ENCODE measurements at regions not wholly inside any gene's neighbourhood (a gene's known extent, or its start where the extent isn't known, plus 50 kb on each side); places are given as distances from the start of the nearest gene placed in this dataset.

DNA sequence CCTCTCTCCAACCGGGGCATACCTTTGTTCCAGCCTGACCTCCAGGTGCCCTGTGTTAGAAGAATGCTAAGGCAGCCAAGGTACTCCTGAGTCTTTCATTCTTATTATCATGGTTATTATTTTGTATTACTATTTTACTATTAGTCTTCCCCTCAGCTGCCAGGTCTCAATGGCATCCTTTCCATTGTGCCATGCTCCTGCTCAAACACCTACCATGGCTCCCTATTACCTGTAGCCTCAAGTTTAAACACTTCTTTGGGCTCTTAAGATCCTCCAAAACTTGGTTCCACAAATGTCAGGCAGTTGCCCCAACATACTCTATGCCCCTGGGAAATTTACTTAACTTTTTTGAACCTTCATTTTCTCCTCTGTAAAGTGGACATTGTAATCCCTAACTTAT is 130.4 kb downstream of the CHST1 start:
- TF ChIP-seq, protein P1, sequence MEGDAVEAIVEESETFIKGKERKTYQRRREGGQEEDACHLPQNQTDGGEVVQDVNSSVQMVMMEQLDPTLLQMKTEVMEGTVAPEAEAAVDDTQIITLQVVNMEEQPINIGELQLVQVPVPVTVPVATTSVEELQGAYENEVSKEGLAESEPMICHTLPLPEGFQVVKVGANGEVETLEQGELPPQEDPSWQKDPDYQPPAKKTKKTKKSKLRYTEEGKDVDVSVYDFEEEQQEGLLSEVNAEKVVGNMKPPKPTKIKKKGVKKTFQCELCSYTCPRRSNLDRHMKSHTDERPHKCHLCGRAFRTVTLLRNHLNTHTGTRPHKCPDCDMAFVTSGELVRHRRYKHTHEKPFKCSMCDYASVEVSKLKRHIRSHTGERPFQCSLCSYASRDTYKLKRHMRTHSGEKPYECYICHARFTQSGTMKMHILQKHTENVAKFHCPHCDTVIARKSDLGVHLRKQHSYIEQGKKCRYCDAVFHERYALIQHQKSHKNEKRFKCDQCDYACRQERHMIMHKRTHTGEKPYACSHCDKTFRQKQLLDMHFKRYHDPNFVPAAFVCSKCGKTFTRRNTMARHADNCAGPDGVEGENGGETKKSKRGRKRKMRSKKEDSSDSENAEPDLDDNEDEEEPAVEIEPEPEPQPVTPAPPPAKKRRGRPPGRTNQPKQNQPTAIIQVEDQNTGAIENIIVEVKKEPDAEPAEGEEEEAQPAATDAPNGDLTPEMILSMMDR (IDR thresholded peaks at IDR 0.05), result no peak
- TF ChIP-seq EZH2 (IDR thresholded peaks at IDR 0.05), result no peak
- no peak for TF ChIP-seq EZH2phosphoT487 (IDR thresholded peaks at IDR 0.05)

Data from neural progenitor cell (in vitro differentiated cells).